ENCODE measurements at regions not wholly inside any gene's neighbourhood (a gene's known extent, or its start where the extent isn't known, plus 50 kb on each side); places are given as distances from the start of the nearest gene placed in this dataset.

GRCh38 chr2:228777855-228778355, 493.2 kb downstream of the PID1 start:
- TF ChIP-seq POLR2A (IDR thresholded peaks at IDR 0.05) (no peak), CTCF (IDR thresholded peaks at IDR 0.05) (no peak)

Data from vagina (tissue), 2 donors.